SK-N-MC (cell line): ENCODE measurements at regions not wholly inside any gene's neighbourhood (a gene's known extent, or its start where the extent isn't known, plus 50 kb on each side); places are given as distances from the start of the nearest gene placed in this dataset.

Experiments
- EZH2 ChIP-seq: fragments of 200-600 bp; sonication (generic); IDR thresholded peaks from one replicate; pipeline ENCODE4 v1.6.1; 2017; ENCODE audit warnings: antibody characterized with exemption
- FOXP2 ChIP-seq: optimal IDR thresholded peaks from 2 replicates; pipeline ENCODE3; 2011; ENCODE audit warnings: mild to moderate bottlenecking, moderate library complexity; ENCODE audit not compliant: insufficient read depth; ENCODE audit errors: extremely low read length, control extremely low read depth
- POLR2AphosphoS5 ChIP-seq: IDR thresholded peaks from 2 replicates; pipeline ENCODE4 v1.6.1; 2012; ENCODE audit warnings: mild to moderate bottlenecking, low read depth, low read length, borderline replicate concordance

DNA sequence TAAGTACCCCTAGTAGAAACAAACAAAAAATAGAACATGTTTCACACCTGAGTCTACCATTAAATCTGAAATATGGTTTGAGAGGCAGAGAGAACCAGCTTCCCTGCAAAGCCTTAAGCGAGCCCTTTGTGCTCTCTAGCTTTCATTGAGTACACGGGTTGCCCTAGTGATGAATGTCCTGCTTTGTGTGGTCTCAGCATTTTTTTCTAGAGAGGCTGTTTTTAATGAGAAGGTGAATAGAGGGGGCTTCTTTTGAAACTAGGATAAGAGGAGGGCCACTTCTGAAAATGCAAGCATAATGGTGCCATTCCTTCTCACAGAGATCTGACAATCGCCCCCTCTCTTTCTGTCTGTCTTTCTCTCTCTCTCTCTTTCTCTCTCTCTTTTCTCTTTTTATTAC is 131.3 kb downstream of the MACIR start:
- no peak for TF ChIP-seq POLR2AphosphoS5
- no peak for TF ChIP-seq EZH2
- no peak for TF ChIP-seq FOXP2
